H1 (cell line): ENCODE measurements at regions not wholly inside any gene's neighbourhood (a gene's known extent, or its start where the extent isn't known, plus 50 kb on each side); places are given as distances from the start of the nearest gene placed in this dataset.

Source experiments
- CTCF ChIP-seq, 3 experiments: IDR thresholded peaks; 1 replicate in 2 of 3; 2 replicates in 1 of 3; pipeline versions ENCODE4 v1.5.1 to v1.6.1; 2011; ENCODE audit warnings: low read length in 3 of 3, mild to moderate bottlenecking in 3 of 3, inconsistent platforms in 2 of 3, low read depth in 1 of 3, moderate library complexity in 1 of 3; ENCODE audit not compliant: insufficient read depth in 1 of 3; ENCODE audit errors: control extremely low read depth in 1 of 3
- SP2 ChIP-seq: IDR thresholded peaks from 2 replicates; pipeline ENCODE4 v1.6.1; 2012; ENCODE audit warnings: mild to moderate bottlenecking, low read length, inconsistent platforms

- no peak for TF ChIP-seq CTCF (IDR thresholded peaks at IDR 0.05; ENCODE audit: control extremely low read depth in 1 of 3, insufficient read depth in 1 of 3, low read depth in 1 of 3, low read length in 3 of 3)
- no peak for TF ChIP-seq SP2
Measured at GRCh38 chrX:25213611-25214010, 197.8 kb upstream of the ARX start.
